ENCODE measurements at regions not wholly inside any gene's neighbourhood (a gene's known extent, or its start where the extent isn't known, plus 50 kb on each side); places are given as distances from the start of the nearest gene placed in this dataset.
"Not testable (repeated sequence)": the region's sequence is repeated elsewhere in the genome, so short reads cannot be mapped to it uniquely, and the experiment has no call there.

DNA sequence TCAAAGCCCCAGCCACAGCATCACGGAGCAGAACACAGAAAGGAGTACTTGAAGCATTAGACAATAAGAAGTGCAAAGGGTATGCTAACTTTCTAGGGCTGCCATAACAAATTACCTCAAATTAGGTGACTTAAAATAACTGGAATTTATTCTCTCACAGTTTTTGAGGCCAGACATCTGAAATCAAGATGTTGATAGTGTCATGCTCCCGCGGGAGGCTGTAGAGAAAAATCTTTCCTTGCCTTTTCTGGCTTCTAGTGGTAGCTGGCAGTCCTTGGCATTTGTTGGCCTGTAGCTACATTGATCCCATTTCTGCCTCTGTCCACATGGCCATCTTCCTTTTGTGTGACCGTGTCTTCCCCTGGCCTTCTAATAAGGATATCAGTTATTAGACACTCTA lies 51.9 kb upstream of the SPDL1 start:
- Histone ChIP-seq H3K4me1 (ENCODE audit: control insufficient read depth, insufficient read depth, low read length) (no peaks in the 10 kb centered on the region), H3K27me3 (ENCODE audit: control insufficient read depth, insufficient read depth, low read length) (peaks cover 24% of the 10 kb centered on the region), H3K4me3 (ENCODE audit: low read length) (no peak overlapping the region), H3K36me3 (ENCODE audit: insufficient read depth, low read length) (no peaks in the 10 kb centered on the region), H3K4me2 (ENCODE audit: low read length) (no peak overlapping the region), H3K9me3 (replicated peaks; ENCODE audit: low read length) (no peaks in the 10 kb centered on the region), H3K9ac (ENCODE audit: low read depth, low read length) (no peak overlapping the region)

GRCh38 chr5:169527863-169528262 lies 55.7 kb upstream of the SPDL1 start:
- H3K9me3 ChIP-seq (replicated peaks; ENCODE audit: low read length): no peaks in the 10 kb centered on the region
- H3K27me3 ChIP-seq (ENCODE audit: control insufficient read depth, insufficient read depth, low read length): peaks cover 24% of the 10 kb centered on the region
- H3K36me3 ChIP-seq (ENCODE audit: insufficient read depth, low read length): no peaks in the 10 kb centered on the region
- no peak overlapping the region for H3K4me3 ChIP-seq (ENCODE audit: low read length)
- H3K4me2 ChIP-seq (ENCODE audit: low read length): no peak overlapping the region
- no peaks in the 10 kb centered on the region for H3K4me1 ChIP-seq (ENCODE audit: control insufficient read depth, insufficient read depth, low read length)
- H3K9ac ChIP-seq (ENCODE audit: low read depth, low read length): no peak overlapping the region

DNA sequence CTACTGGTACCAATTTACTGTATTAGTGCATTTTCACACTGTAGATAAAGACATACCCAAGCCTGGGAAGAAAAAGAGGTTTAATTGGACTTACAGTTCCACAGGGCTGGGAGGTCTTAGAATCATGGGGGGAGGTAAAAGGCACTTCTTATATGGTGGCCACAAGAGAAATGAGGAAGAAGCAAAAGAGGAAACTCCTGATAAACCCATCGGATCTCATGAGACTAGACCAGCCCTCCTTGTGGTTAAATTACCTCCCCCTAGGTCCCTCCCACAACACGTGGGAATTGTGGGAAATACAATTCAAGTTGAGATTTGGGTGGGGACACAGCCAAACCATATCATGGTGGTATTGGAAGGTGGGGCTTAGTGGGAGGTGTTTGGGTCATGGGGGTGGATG lies 56.5 kb upstream of the SPDL1 start:
- H3K4me1 ChIP-seq (ENCODE audit: control insufficient read depth, insufficient read depth, low read length): no peaks in the 10 kb centered on the region
- H3K9me3 ChIP-seq (replicated peaks; ENCODE audit: low read length): no peaks in the 10 kb centered on the region
- H3K9ac ChIP-seq (ENCODE audit: low read depth, low read length): no peak overlapping the region
- H3K4me2 ChIP-seq (ENCODE audit: low read length): no peak overlapping the region
- H3K27me3 ChIP-seq (ENCODE audit: control insufficient read depth, insufficient read depth, low read length): peaks cover 26% of the 10 kb centered on the region
- no peaks in the 10 kb centered on the region for H3K36me3 ChIP-seq (ENCODE audit: insufficient read depth, low read length)
- H3K4me3 ChIP-seq (ENCODE audit: low read length): no peak overlapping the region

DNA sequence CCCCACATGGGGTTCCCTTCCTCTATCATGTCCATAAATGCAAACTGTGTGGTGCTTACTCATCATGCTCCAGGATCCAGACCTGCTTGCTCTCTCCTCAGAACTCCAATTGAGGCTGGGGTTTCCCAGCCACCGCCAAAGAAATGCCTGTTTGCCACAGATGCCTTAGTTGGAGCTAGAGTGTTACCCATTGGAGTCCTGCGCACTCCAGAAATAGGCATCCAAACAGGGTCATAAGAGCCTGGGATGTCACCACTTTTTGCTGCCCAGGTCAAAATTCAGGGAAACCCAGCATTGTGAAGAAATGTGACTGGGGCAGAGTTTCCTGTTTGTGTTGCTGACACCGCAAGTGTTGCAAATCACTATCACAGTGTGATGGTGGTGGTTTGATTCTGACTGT lies 60.7 kb upstream of the SPDL1 start:
- H3K4me2 ChIP-seq (ENCODE audit: low read length): no peak overlapping the region
- H3K4me1 ChIP-seq (ENCODE audit: control insufficient read depth, insufficient read depth, low read length): no peaks in the 10 kb centered on the region
- H3K36me3 ChIP-seq (ENCODE audit: insufficient read depth, low read length): no peaks in the 10 kb centered on the region
- no peak overlapping the region for H3K9ac ChIP-seq (ENCODE audit: low read depth, low read length)
- H3K9me3 ChIP-seq (replicated peaks; ENCODE audit: low read length): no peaks in the 10 kb centered on the region
- peaks cover 12% of the 10 kb centered on the region for H3K27me3 ChIP-seq (ENCODE audit: control insufficient read depth, insufficient read depth, low read length)
- H3K4me3 ChIP-seq (ENCODE audit: low read length): no peak overlapping the region

- H3K4me1 ChIP-seq (ENCODE audit: control insufficient read depth, insufficient read depth, low read length): no peaks in the 10 kb centered on the region
- H3K27me3 ChIP-seq (ENCODE audit: control insufficient read depth, insufficient read depth, low read length): peaks cover 6% of the 10 kb centered on the region
- H3K36me3 ChIP-seq (ENCODE audit: insufficient read depth, low read length): no peaks in the 10 kb centered on the region
- no peak overlapping the region for H3K4me3 ChIP-seq (ENCODE audit: low read length)
- no peak overlapping the region for H3K9ac ChIP-seq (ENCODE audit: low read depth, low read length)
- no peak overlapping the region for H3K4me2 ChIP-seq (ENCODE audit: low read length)
- no peaks in the 10 kb centered on the region for H3K9me3 ChIP-seq (replicated peaks; ENCODE audit: low read length)
Observed at GRCh38 chr5:169521366-169521983, 62.1 kb upstream of the SPDL1 start.

DNA sequence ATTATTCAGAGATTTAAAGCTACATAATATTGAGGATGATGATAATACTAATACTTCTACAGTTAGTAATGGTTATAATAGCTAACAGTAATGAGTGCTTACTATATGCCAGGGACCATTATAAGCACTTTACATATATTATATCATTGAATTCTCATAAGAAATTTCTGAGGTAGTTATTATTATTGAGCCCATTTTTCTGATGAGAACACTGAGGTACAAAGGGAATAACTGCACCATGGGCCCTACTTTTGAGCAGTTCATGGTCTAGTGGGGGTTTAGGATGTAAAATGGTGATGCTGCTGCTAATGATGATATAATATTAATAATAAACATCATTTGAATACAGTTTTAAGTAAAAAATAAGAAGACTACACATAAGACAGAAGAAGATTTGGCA lies 64.2 kb upstream of the SPDL1 start:
- Histone ChIP-seq H3K4me1 (ENCODE audit: control insufficient read depth, insufficient read depth, low read length) (no peaks in the 10 kb centered on the region), H3K4me2 (ENCODE audit: low read length) (no peak overlapping the region), H3K36me3 (ENCODE audit: insufficient read depth, low read length) (no peaks in the 10 kb centered on the region), H3K27me3 (ENCODE audit: control insufficient read depth, insufficient read depth, low read length) (peaks cover 6% of the 10 kb centered on the region), H3K4me3 (ENCODE audit: low read length) (no peak overlapping the region), H3K9ac (ENCODE audit: low read depth, low read length) (no peak overlapping the region), H3K9me3 (replicated peaks; ENCODE audit: low read length) (no peaks in the 10 kb centered on the region)

- H3K9ac ChIP-seq (ENCODE audit: low read depth, low read length); H3K4me2 ChIP-seq (ENCODE audit: low read length); H3K4me3 ChIP-seq (ENCODE audit: low read length): not testable (repeated sequence)
Observed at GRCh38 chr5:169518779-169519178, 64.8 kb upstream of the SPDL1 start.

GRCh38 chr5:169512385-169512784 lies 71.2 kb upstream of the SPDL1 start:
- H3K9me3 ChIP-seq (replicated peaks; ENCODE audit: low read length): no peaks in the 10 kb centered on the region
- H3K4me3 ChIP-seq (ENCODE audit: low read length): no peak overlapping the region
- no peak overlapping the region for H3K9ac ChIP-seq (ENCODE audit: low read depth, low read length)
- H3K4me1 ChIP-seq (ENCODE audit: control insufficient read depth, insufficient read depth, low read length): no peaks in the 10 kb centered on the region
- peaks cover 5% of the 10 kb centered on the region for H3K27me3 ChIP-seq (ENCODE audit: control insufficient read depth, insufficient read depth, low read length)
- no peaks in the 10 kb centered on the region for H3K36me3 ChIP-seq (ENCODE audit: insufficient read depth, low read length)
- H3K4me2 ChIP-seq (ENCODE audit: low read length): no peak overlapping the region

More at GRCh38 chr5:169518779-169519178, 64.8 kb upstream of the SPDL1 start:
- not testable (repeated sequence) for H3K36me3 ChIP-seq (ENCODE audit: insufficient read depth, low read length); H3K4me1 ChIP-seq (ENCODE audit: control insufficient read depth, insufficient read depth, low read length); H3K27me3 ChIP-seq (ENCODE audit: control insufficient read depth, insufficient read depth, low read length); H3K9me3 ChIP-seq (replicated peaks; ENCODE audit: low read length)

- H3K4me2 ChIP-seq (ENCODE audit: low read length): no peak overlapping the region
- no peak overlapping the region for H3K4me3 ChIP-seq (ENCODE audit: low read length)
Observed at GRCh38 chr5:169511708-169512107, 71.9 kb upstream of the SPDL1 start.

GRCh38 chr5:169507051-169507450 lies 76.5 kb upstream of the SPDL1 start:
- no peak overlapping the region for H3K4me3 ChIP-seq (ENCODE audit: low read length)
- no peaks in the 10 kb centered on the region for H3K36me3 ChIP-seq (ENCODE audit: insufficient read depth, low read length)
- H3K9ac ChIP-seq (ENCODE audit: low read depth, low read length): no peak overlapping the region
- peaks cover 21% of the 10 kb centered on the region for H3K27me3 ChIP-seq (ENCODE audit: control insufficient read depth, insufficient read depth, low read length)
- no peaks in the 10 kb centered on the region for H3K9me3 ChIP-seq (replicated peaks; ENCODE audit: low read length)
- H3K4me1 ChIP-seq (ENCODE audit: control insufficient read depth, insufficient read depth, low read length): no peaks in the 10 kb centered on the region
- H3K4me2 ChIP-seq (ENCODE audit: low read length): no peak overlapping the region

More at GRCh38 chr5:169511708-169512107, 71.9 kb upstream of the SPDL1 start:
- Histone ChIP-seq H3K9ac (ENCODE audit: low read depth, low read length) (no peak overlapping the region), H3K4me1 (ENCODE audit: control insufficient read depth, insufficient read depth, low read length) (no peaks in the 10 kb centered on the region), H3K36me3 (ENCODE audit: insufficient read depth, low read length) (no peaks in the 10 kb centered on the region), H3K27me3 (ENCODE audit: control insufficient read depth, insufficient read depth, low read length) (peaks cover 5% of the 10 kb centered on the region), H3K9me3 (replicated peaks; ENCODE audit: low read length) (no peaks in the 10 kb centered on the region)

GRCh38 chr5:169503886-169504285 lies 79.7 kb upstream of the SPDL1 start:
- no peak overlapping the region for H3K4me2 ChIP-seq (ENCODE audit: low read length)
- H3K9ac ChIP-seq (ENCODE audit: low read depth, low read length): no peak overlapping the region
- H3K4me3 ChIP-seq (ENCODE audit: low read length): no peak overlapping the region
- no peaks in the 10 kb centered on the region for H3K4me1 ChIP-seq (ENCODE audit: control insufficient read depth, insufficient read depth, low read length)
- no peaks in the 10 kb centered on the region for H3K9me3 ChIP-seq (replicated peaks; ENCODE audit: low read length)
- no peaks in the 10 kb centered on the region for H3K36me3 ChIP-seq (ENCODE audit: insufficient read depth, low read length)
- H3K27me3 ChIP-seq (ENCODE audit: control insufficient read depth, insufficient read depth, low read length): peaks cover 21% of the 10 kb centered on the region

GRCh38 chr5:169499990-169500505 lies 83.5 kb upstream of the SPDL1 start:
- Histone ChIP-seq H3K9ac (ENCODE audit: low read depth, low read length) (no peak overlapping the region), H3K4me1 (ENCODE audit: control insufficient read depth, insufficient read depth, low read length) (no peaks in the 10 kb centered on the region), H3K36me3 (ENCODE audit: insufficient read depth, low read length) (no peaks in the 10 kb centered on the region), H3K4me3 (ENCODE audit: low read length) (no peak overlapping the region), H3K27me3 (ENCODE audit: control insufficient read depth, insufficient read depth, low read length) (peaks cover 22% of the 10 kb centered on the region), H3K9me3 (replicated peaks; ENCODE audit: low read length) (no peaks in the 10 kb centered on the region), H3K4me2 (ENCODE audit: low read length) (no peak overlapping the region)

All from skeletal muscle satellite cell (primary cell).